ENCODE measurements at regions not wholly inside any gene's neighbourhood (a gene's known extent, or its start where the extent isn't known, plus 50 kb on each side); places are given as distances from the start of the nearest gene placed in this dataset.

DNA sequence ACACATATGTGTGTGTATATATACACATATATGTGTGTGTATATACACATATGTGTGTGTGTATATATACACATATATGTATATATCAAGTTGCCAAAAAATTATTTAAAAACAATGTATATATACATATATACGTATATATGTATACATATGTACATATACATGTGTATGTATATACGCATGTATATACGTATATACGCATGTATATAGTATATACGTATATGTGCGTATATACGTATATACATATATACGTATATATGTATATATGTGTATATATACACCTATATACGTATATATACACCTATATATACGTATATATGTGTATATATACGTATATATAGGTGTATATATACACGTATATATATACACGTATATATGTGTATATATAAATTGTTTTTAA is 57.0 kb upstream of the ZNF644 start:
- H3K79me2 ChIP-seq (ENCODE audit: control insufficient read depth, insufficient read depth, low read length), result no peaks in the 10 kb centered on the region
- H3K4me1 ChIP-seq (ENCODE audit: control insufficient read depth, insufficient read depth, low read length), result no peaks in the 10 kb centered on the region
- no peaks in the 10 kb centered on the region for H3K36me3 ChIP-seq (ENCODE audit: control insufficient read depth in 2 of 2, insufficient read depth in 2 of 2, low read length in 1 of 2)
- intact Hi-C loops (cut with micrococcal nuclease; ENCODE audit: unreplicated experiment), result no loop called here
- no TSS peak for BruUV-seq (replicated peaks)
- H3K9me3 ChIP-seq (replicated peaks; ENCODE audit: control insufficient read depth, insufficient read depth, low read length), result no peaks in the 10 kb centered on the region; the same call in 2 of the 3 replicates
- no peak overlapping the region for H3K9ac ChIP-seq (ENCODE audit: control insufficient read depth, insufficient read depth, low read length)
- H4K20me1 ChIP-seq (ENCODE audit: control insufficient read depth, insufficient read depth), result no peaks in the 10 kb centered on the region
- no peak overlapping the region for H3K4me3 ChIP-seq
- TF ChIP-seq CREB1 (IDR thresholded peaks at IDR 0.05; ENCODE audit: low read depth) (no peak), SUPT20H (IDR thresholded peaks at IDR 0.05; ENCODE audit: borderline replicate concordance, control insufficient read depth, low read depth, low read length) (no peak), TCF3 (IDR thresholded peaks at IDR 0.05; ENCODE audit: borderline replicate concordance, insufficient read depth, low read depth, low read length) (no peak), ZNF622 (IDR thresholded peaks at IDR 0.05) (no peak), YBX1 (IDR thresholded peaks at IDR 0.05) (no peak), MYB (IDR thresholded peaks at IDR 0.05; ENCODE audit: borderline replicate concordance, low read depth, low read length) (no peak), EED (IDR thresholded peaks at IDR 0.05; ENCODE audit: low read depth) (no peak), NFYA (IDR thresholded peaks at IDR 0.05; ENCODE audit: borderline replicate concordance, low read depth, low read length) (no peak), BRCA1 (IDR thresholded peaks at IDR 0.05; ENCODE audit: low read depth, low read length) (no peak), CHD4 (IDR thresholded peaks at IDR 0.05) (no peak), SMARCA5 (IDR thresholded peaks at IDR 0.05) (no peak), PAX8 (IDR thresholded peaks at IDR 0.05) (no peak), DPF2 (IDR thresholded peaks at IDR 0.05) (no peak), POLR2AphosphoS2 (IDR thresholded peaks at IDR 0.05; ENCODE audit: low read depth, low read length) (no peak)
- TF ChIP-seq, protein P1, sequence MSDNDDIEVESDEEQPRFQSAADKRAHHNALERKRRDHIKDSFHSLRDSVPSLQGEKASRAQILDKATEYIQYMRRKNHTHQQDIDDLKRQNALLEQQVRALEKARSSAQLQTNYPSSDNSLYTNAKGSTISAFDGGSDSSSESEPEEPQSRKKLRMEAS (IDR thresholded peaks at IDR 0.05; ENCODE audit: low read depth, low read length), result no peak
- TF ChIP-seq, protein P2, sequence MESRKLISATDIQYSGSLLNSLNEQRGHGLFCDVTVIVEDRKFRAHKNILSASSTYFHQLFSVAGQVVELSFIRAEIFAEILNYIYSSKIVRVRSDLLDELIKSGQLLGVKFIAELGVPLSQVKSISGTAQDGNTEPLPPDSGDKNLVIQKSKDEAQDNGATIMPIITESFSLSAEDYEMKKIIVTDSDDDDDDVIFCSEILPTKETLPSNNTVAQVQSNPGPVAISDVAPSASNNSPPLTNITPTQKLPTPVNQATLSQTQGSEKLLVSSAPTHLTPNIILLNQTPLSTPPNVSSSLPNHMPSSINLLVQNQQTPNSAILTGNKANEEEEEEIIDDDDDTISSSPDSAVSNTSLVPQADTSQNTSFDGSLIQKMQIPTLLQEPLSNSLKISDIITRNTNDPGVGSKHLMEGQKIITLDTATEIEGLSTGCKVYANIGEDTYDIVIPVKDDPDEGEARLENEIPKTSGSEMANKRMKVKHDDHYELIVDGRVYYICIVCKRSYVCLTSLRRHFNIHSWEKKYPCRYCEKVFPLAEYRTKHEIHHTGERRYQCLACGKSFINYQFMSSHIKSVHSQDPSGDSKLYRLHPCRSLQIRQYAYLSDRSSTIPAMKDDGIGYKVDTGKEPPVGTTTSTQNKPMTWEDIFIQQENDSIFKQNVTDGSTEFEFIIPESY (IDR thresholded peaks at IDR 0.05), result no peak
- TF ChIP-seq, protein P3, sequence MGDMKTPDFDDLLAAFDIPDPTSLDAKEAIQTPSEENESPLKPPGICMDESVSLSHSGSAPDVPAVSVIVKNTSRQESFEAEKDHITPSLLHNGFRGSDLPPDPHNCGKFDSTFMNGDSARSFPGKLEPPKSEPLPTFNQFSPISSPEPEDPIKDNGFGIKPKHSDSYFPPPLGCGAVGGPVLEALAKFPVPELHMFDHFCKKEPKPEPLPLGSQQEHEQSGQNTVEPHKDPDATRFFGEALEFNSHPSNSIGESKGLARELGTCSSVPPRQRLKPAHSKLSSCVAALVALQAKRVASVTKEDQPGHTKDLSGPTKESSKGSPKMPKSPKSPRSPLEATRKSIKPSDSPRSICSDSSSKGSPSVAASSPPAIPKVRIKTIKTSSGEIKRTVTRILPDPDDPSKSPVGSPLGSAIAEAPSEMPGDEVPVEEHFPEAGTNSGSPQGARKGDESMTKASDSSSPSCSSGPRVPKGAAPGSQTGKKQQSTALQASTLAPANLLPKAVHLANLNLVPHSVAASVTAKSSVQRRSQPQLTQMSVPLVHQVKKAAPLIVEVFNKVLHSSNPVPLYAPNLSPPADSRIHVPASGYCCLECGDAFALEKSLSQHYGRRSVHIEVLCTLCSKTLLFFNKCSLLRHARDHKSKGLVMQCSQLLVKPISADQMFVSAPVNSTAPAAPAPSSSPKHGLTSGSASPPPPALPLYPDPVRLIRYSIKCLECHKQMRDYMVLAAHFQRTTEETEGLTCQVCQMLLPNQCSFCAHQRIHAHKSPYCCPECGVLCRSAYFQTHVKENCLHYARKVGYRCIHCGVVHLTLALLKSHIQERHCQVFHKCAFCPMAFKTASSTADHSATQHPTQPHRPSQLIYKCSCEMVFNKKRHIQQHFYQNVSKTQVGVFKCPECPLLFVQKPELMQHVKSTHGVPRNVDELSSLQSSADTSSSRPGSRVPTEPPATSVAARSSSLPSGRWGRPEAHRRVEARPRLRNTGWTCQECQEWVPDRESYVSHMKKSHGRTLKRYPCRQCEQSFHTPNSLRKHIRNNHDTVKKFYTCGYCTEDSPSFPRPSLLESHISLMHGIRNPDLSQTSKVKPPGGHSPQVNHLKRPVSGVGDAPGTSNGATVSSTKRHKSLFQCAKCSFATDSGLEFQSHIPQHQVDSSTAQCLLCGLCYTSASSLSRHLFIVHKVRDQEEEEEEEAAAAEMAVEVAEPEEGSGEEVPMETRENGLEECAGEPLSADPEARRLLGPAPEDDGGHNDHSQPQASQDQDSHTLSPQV (IDR thresholded peaks at IDR 0.05), result no peak
- ChIA-PET RAD21 (ENCODE audit: unreplicated experiment) (no interaction called here), SMC1A (ENCODE audit: uncharacterized antibody, unreplicated experiment) (no interaction called here), CTCF (no interaction called here), POLR2A (no interaction called here)
- H3K4me2 ChIP-seq (ENCODE audit: control insufficient read depth, insufficient read depth), result no peak overlapping the region
- 84% methylated on average over 13 of the region's 13 CpGs for WGBS (ENCODE audit: insufficient coverage, insufficient replicate concordance, low lambda C conversion rate, missing lambda C conversion rate)
- ATAC-seq, result no peak
- DNase-seq (ENCODE audit: low read depth, low spot score), result no peak
- H3K27ac ChIP-seq (ENCODE audit: control insufficient read depth, insufficient read depth), result no peak overlapping the region
- H2AFZ ChIP-seq (ENCODE audit: control insufficient read depth, low read depth, low read length), result no peak overlapping the region
- in situ Hi-C loops (cut with MboI), result no loop called here
- no peaks in the 10 kb centered on the region for H3K27me3 ChIP-seq (replicated peaks in 1 of 2; ENCODE audit: control insufficient read depth in 2 of 2, insufficient read depth in 2 of 2, low read length in 1 of 2)
- no peak for FAIRE-seq
